DOHH2 (cell line): ENCODE measurements at regions not wholly inside any gene's neighbourhood (a gene's known extent, or its start where the extent isn't known, plus 50 kb on each side); places are given as distances from the start of the nearest gene placed in this dataset.

ENCODE experiments used
- H3F3A ChIP-seq: fragments of 200-600 bp; sonication (generic), shearing (Covaris generic); 2 replicates; pipeline ENCODE4 v1.6.0; 2016; ENCODE audit warnings: antibody characterized with exemption, mild to moderate bottlenecking; ENCODE audit not compliant: control insufficient read depth, insufficient read depth
- H3K27ac ChIP-seq: fragments of 200-600 bp; sonication (generic); 2 replicates; pipeline ENCODE4 v1.5.1; 2014; ENCODE audit warnings: low read depth, mild to moderate bottlenecking, low read length, moderate library complexity
- H3K27me3 ChIP-seq: fragments of 200-600 bp; sonication (generic); 2 replicates; pipeline ENCODE4 v1.6.1; 2014; ENCODE audit warnings: mild to moderate bottlenecking, low read length, mixed read lengths; ENCODE audit not compliant: control insufficient read depth
- H3K36me3 ChIP-seq: fragments of 200-600 bp; sonication (generic); 2 replicates; pipeline ENCODE4 v1.6.1; 2014; ENCODE audit warnings: mild to moderate bottlenecking, low read length, moderate library complexity, mixed read lengths; ENCODE audit not compliant: control insufficient read depth
- H3K4me1 ChIP-seq: fragments of 200-600 bp; sonication (generic); 2 replicates; pipeline ENCODE4 v1.6.1; 2014; ENCODE audit warnings: mild to moderate bottlenecking, low read length, mixed read lengths; ENCODE audit not compliant: control insufficient read depth
- H3K4me2 ChIP-seq: fragments of 200-600 bp; sonication (generic); 2 replicates; pipeline ENCODE4 v1.6.0; 2014; ENCODE audit warnings: mild to moderate bottlenecking, low read length, moderate library complexity
- H3K4me3 ChIP-seq: fragments of 200-600 bp; sonication (generic); 2 replicates; pipeline ENCODE4 v1.5.1; 2014; ENCODE audit warnings: mild to moderate bottlenecking, low read length, mixed read lengths
- H3K79me2 ChIP-seq: fragments of 200-600 bp; sonication (generic); 2 replicates; pipeline ENCODE4 v1.6.1; 2014; ENCODE audit warnings: mild to moderate bottlenecking, low read length, mixed read lengths; ENCODE audit not compliant: control insufficient read depth
- H3K9me2 ChIP-seq: fragments of 200-600 bp; sonication (generic); replicated peaks from 2 replicates; pipeline ENCODE4 v1.6.1; 2014; ENCODE audit warnings: mild to moderate bottlenecking, low read length, mixed read lengths; ENCODE audit not compliant: control insufficient read depth
- H3K9me3 ChIP-seq: fragments of 200-600 bp; sonication (generic); 2 replicates; pipeline ENCODE4 v1.6.1; 2014; ENCODE audit warnings: antibody characterized with exemption, low read length, mixed read lengths; ENCODE audit not compliant: control insufficient read depth, insufficient read depth
- H4K20me1 ChIP-seq: fragments of 200-600 bp; sonication (generic); 2 replicates; pipeline ENCODE4 v1.6.0; 2014; ENCODE audit warnings: low read depth, mild to moderate bottlenecking, antibody characterized with exemption, low read length, moderate library complexity; ENCODE audit not compliant: control insufficient read depth, insufficient read depth
- EZH2phosphoT487 ChIP-seq: fragments of 200-600 bp; sonication (generic); IDR thresholded peaks from 2 replicates; pipeline ENCODE4 v1.6.1; 2017; ENCODE audit warnings: borderline replicate concordance, mild to moderate bottlenecking, antibody characterized with exemption, low read length, moderate library complexity, mixed read lengths
- TF ChIP-seq, protein P1 (sequence below): fragments of 200-600 bp; sonication (generic); IDR thresholded peaks from one replicate; pipeline ENCODE4 v1.5.1; 2014; ENCODE audit warnings: antibody characterized with exemption, mild to moderate bottlenecking, low read depth, low read length; ENCODE audit not compliant: poor library complexity, severe bottlenecking

DNA sequence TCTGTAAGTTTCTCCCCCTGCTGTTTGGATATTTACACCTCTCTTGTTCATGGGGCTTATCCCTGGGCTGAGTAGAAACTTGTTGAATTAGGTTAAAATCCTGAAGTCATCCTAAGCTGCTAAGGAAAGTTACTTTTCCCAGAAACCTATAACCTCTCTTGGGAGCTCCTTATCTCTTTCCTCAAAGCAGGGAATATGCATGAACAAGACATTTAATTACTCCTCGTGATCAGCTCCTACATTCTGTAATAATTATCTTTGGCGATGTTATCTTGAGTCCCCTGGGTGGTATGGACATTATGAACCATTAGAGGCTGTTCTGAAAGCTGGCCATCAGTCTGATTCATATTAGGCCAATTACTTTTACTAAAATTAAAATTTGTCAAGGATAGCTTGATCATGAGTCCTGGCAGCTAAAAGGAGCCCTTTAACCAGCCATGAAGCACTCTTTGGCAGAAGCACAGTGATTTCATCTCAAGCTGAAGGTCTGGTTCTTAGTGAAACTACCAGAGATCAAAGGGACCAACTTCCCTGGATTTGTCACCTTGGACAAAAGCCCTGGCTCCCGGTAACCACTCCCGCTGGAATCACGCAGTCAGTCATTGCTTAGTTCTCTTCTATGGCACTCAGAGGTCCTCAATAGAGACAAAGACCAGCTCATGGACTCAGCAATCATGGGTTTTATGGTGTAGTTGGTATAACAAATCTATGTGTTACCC is 811.8 kb downstream of the UQCRFS1 start:
- H3K4me3 ChIP-seq: no peak overlapping the region
- no peaks in the 10 kb centered on the region for H3F3A ChIP-seq
- no peak overlapping the region for H3K27ac ChIP-seq
- no peaks in the 10 kb centered on the region for H3K4me1 ChIP-seq
- peaks cover 7% of the 10 kb centered on the region; the same call in 1 of the 2 replicates for H3K9me3 ChIP-seq
- no peaks in the 10 kb centered on the region for H3K27me3 ChIP-seq
- no peak for TF ChIP-seq EZH2phosphoT487
- TF ChIP-seq, protein P1, sequence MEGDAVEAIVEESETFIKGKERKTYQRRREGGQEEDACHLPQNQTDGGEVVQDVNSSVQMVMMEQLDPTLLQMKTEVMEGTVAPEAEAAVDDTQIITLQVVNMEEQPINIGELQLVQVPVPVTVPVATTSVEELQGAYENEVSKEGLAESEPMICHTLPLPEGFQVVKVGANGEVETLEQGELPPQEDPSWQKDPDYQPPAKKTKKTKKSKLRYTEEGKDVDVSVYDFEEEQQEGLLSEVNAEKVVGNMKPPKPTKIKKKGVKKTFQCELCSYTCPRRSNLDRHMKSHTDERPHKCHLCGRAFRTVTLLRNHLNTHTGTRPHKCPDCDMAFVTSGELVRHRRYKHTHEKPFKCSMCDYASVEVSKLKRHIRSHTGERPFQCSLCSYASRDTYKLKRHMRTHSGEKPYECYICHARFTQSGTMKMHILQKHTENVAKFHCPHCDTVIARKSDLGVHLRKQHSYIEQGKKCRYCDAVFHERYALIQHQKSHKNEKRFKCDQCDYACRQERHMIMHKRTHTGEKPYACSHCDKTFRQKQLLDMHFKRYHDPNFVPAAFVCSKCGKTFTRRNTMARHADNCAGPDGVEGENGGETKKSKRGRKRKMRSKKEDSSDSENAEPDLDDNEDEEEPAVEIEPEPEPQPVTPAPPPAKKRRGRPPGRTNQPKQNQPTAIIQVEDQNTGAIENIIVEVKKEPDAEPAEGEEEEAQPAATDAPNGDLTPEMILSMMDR: no peak
- H4K20me1 ChIP-seq: no peaks in the 10 kb centered on the region
- H3K79me2 ChIP-seq: no peaks in the 10 kb centered on the region
- H3K36me3 ChIP-seq: no peaks in the 10 kb centered on the region
- H3K4me2 ChIP-seq: no peak overlapping the region
- H3K9me2 ChIP-seq: no peaks in the 10 kb centered on the region

DNA sequence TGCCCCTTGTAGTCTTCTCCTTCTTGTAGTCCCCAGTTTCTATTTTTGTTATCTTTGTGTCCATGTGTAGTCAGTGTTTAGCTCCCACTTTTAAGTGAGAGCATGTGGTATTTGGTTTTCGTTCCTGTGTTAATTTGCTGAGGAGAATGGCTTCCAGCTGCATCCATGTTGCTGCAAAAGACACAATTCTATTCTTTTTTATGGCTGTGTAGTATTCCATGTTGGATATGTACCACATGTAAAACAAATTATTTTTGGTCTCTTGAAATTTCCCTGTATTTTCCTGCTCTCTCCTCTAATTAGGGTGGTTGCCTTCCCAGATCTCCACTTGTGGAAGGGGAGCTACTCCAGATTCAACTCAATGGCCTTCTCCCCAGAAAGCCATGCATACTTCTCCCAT is 813.8 kb downstream of the UQCRFS1 start:
- no peak overlapping the region for H3K4me2 ChIP-seq
- no peaks in the 10 kb centered on the region for H3K79me2 ChIP-seq
- no peak overlapping the region for H3K4me3 ChIP-seq
- no peaks in the 10 kb centered on the region for H3K4me1 ChIP-seq
- H3K27ac ChIP-seq: no peak overlapping the region
- TF ChIP-seq EZH2phosphoT487: no peak
- TF ChIP-seq, protein P1: no peak
- no peaks in the 10 kb centered on the region for H3K9me2 ChIP-seq
- no peaks in the 10 kb centered on the region for H3K36me3 ChIP-seq
- no peaks in the 10 kb centered on the region for H3F3A ChIP-seq
- H4K20me1 ChIP-seq: no peaks in the 10 kb centered on the region
- no peaks in the 10 kb centered on the region for H3K27me3 ChIP-seq
- peaks cover 3% of the 10 kb centered on the region; the same call in 1 of the 2 replicates for H3K9me3 ChIP-seq

DNA sequence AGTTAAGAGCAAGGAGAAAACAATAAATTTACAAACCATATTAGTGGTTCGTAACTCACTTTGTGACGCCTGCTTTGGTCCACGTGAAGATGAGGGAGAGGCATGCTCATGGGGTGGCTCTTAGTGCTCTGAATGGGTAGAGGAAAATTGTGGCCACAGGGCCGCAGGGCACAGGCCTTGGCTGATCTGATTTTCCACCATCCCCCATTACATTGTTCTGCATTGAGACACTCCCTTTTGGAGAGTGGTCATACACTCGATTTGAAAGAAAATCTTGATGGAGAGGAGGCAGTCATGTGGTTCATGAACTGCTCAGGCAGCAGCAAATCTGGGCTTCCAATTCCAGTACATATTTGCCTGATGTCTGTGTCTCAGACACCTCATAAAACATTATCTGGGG is 815.2 kb downstream of the UQCRFS1 start:
- H3K4me2 ChIP-seq: no peak overlapping the region

More for the DNA sequence above, 815.2 kb downstream of the UQCRFS1 start:
- Histone ChIP-seq H3F3A (no peaks in the 10 kb centered on the region), H3K36me3 (no peaks in the 10 kb centered on the region), H3K4me3 (no peak overlapping the region), H3K27me3 (no peaks in the 10 kb centered on the region), H3K4me1 (no peaks in the 10 kb centered on the region), H3K9me3 (no peaks in the 10 kb centered on the region), H3K27ac (no peak overlapping the region), H4K20me1 (no peaks in the 10 kb centered on the region), H3K79me2 (no peaks in the 10 kb centered on the region), H3K9me2 (no peaks in the 10 kb centered on the region)
- no peak for TF ChIP-seq EZH2phosphoT487
- TF ChIP-seq, protein P1: no peak
